ENCODE measurements at regions not wholly inside any gene's neighbourhood (a gene's known extent, or its start where the extent isn't known, plus 50 kb on each side); places are given as distances from the start of the nearest gene placed in this dataset.

- no peak overlapping the region for H3K14ac ChIP-seq (ENCODE audit: insufficient read depth, low read length)
- no peak overlapping the region for H2BK12ac ChIP-seq (ENCODE audit: insufficient read length, low read depth, low read length)
- H3K79me2 ChIP-seq (ENCODE audit: insufficient read depth, low read length): no peaks in the 10 kb centered on the region
- no peak overlapping the region for H4K5ac ChIP-seq (ENCODE audit: insufficient read length, low read depth, low read length)
- H2AFZ ChIP-seq (ENCODE audit: low read length): no peak overlapping the region
- H3K27me3 ChIP-seq (ENCODE audit: insufficient read depth, low read length): no peaks in the 10 kb centered on the region
- no peaks in the 10 kb centered on the region for H4K20me1 ChIP-seq (ENCODE audit: control insufficient read depth, insufficient read depth, insufficient read length)
- no peak overlapping the region for H3K4me3 Mint-ChIP-seq
- H3K9me3 Mint-ChIP-seq: no peaks in the 10 kb centered on the region
- no peak for TF ChIP-seq CTCF (conservative IDR thresholded peaks at IDR 0.05)
- no CpG with 5 or more reads among the region's 3 CpGs for WGBS (ENCODE audit: extremely low coverage, insufficient read length, low lambda C conversion rate)
- no peaks in the 10 kb centered on the region for H3K4me1 ChIP-seq (ENCODE audit: insufficient read depth, low read length)
- no peaks in the 10 kb centered on the region for H3K9me3 ChIP-seq (ENCODE audit: control insufficient read depth, low read depth, low read length)
- H3K18ac ChIP-seq (ENCODE audit: insufficient read length, low read depth, low read length): no peak overlapping the region
- H3K23me2 ChIP-seq (ENCODE audit: insufficient read length, low read depth, low read length, poor library complexity, severe bottlenecking): no peaks in the 10 kb centered on the region
- H4K91ac ChIP-seq (ENCODE audit: insufficient read length, low read depth, low read length): no peak overlapping the region
- H2BK20ac ChIP-seq (ENCODE audit: low read depth, low read length, poor library complexity, severe bottlenecking): no peak overlapping the region
- H3K27ac ChIP-seq (ENCODE audit: insufficient read length, low read depth, low read length): no peak overlapping the region
- 0 out of 4 replicates have a peak, but pooled peaks cover 0 to 5% of the 10 kb centered on the region in 2 experiments for H3K4me1 Mint-ChIP-seq
- no peak overlapping the region for H2AK5ac ChIP-seq (ENCODE audit: insufficient read length, low read length)
- no peak overlapping the region for H4K8ac ChIP-seq (replicated peaks; ENCODE audit: insufficient read length, low read depth, low read length)
- H3K4me2 ChIP-seq (ENCODE audit: insufficient read depth, insufficient read length, low read length): no peak overlapping the region
- H2BK120ac ChIP-seq (ENCODE audit: low read depth, low read length, poor library complexity, severe bottlenecking): no peak overlapping the region
- no peak overlapping the region for H2BK5ac ChIP-seq (ENCODE audit: insufficient read length, low read length)
- no peaks in the 10 kb centered on the region; a peak in 1 of 7 replicates for H3K36me3 Mint-ChIP-seq (ENCODE audit: insufficient read depth in 1 of 3, low read depth in 3 of 3)
- DNase-seq: no peak
- no peak overlapping the region for H3K9ac ChIP-seq (ENCODE audit: extremely low read depth, insufficient read length, low read length)
- no peak overlapping the region for H3K56ac ChIP-seq (ENCODE audit: insufficient read length, low read depth, low read length)
- H3K27ac Mint-ChIP-seq: no peak overlapping the region
- H3K23ac ChIP-seq (ENCODE audit: insufficient read length, low read depth, low read length): no peak overlapping the region
- no peak overlapping the region for H2BK15ac ChIP-seq (ENCODE audit: low read depth, low read length)
- H3T11ph ChIP-seq (ENCODE audit: low read length): no peak overlapping the region
- H3K4ac ChIP-seq (ENCODE audit: low read depth, low read length): no peak overlapping the region
- no peaks in the 10 kb centered on the region for H3K27me3 Mint-ChIP-seq (ENCODE audit: low read depth)
- H3K79me1 ChIP-seq (ENCODE audit: insufficient read depth, low read depth, low read length, poor library complexity, severe bottlenecking): no peaks in the 10 kb centered on the region
Observed at GRCh38 chr1:106912131-106912530, 144.3 kb upstream of the PRMT6 start.

Measured in H9 (cell line).